NCI-H1436 treated with DMSO at 0.1 percent for 48 hours (cell line): ENCODE measurements at regions not wholly inside any gene's neighbourhood (a gene's known extent, or its start where the extent isn't known, plus 50 kb on each side); places are given as distances from the start of the nearest gene placed in this dataset.

Experiments used
- DNase-seq: peaks from one replicate; lab custom pipeline; 2025; lab: John Stamatoyannopoulos, UW

DNA sequence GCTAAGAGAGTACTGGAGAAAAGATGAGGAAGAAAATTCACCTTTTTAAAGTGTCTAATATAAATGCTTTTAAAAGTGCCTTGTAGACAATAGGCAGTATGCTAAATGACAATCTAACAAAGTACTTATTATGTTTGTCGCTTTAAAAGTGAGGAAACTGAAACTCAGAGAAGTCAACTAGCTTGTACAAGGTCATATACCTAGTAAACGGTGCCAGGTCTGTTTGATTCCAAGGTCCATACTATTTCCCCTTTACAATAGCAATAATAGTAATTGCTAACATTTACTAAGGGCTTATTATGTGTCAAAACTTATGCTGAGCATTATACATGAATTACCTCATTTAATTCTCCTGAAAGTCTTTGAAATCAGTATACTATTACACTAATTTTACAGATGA lies 328.6 kb upstream of the SLC24A2 start:
- DNase-seq, result no peak

DNA sequence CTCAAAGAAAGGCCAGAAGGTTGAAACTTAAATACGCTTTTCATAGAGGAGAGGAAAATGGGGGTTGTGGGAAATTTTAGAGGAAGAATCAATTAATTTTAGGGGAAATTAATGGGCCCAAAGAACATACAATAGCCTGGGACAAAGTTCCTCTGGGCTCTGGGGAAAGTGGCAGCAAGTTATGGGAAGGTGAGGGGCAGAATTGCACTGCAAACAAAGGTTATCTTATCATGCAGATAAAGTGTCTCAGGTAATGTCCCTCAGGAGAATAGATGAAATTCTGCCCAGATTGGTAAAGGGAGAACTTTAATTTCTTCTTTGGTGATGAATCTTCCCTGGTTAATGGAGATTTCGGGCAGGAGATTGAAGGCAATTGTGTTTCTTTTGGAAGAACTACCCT lies 326.1 kb upstream of the SLC24A2 start:
- DNase-seq, result no peak

- no peak for DNase-seq
Measured at GRCh38 chr9:20112205-20112783, 323.5 kb upstream of the SLC24A2 start.

- DNase-seq, result no peak
Measured at GRCh38 chr9:20111173-20111843, 322.5 kb upstream of the SLC24A2 start.

DNA sequence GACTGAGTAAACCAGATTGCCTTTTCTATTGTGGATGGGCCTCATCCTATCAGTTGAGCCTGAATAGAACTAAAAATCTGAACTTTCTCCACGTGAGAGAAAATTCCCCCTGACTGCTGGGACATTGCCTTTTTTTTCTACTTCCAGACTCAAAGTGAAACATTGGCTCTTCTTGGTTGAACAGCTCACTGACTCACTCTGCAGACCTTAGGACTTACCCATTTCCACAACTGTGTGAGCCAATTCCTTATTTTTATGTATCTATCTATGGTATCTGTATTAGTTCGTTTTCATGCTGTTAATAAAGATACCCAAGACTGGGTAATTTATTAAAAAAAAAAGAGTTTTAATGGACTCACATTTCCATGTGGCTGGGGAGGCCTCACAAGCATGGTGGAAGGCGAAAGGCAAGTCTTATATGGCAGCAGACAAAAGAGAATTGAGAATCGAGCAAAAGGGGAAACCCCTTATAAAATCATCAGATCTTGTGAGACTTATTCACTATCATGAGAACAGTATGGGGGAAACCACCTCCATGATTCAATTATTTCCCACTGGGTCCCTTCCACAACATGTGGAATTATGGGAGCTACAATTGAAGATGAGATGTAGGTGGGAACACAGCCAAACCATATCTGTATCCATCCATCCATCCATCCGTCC lies 306.7 kb upstream of the SLC24A2 start:
- no peak for DNase-seq

DNA sequence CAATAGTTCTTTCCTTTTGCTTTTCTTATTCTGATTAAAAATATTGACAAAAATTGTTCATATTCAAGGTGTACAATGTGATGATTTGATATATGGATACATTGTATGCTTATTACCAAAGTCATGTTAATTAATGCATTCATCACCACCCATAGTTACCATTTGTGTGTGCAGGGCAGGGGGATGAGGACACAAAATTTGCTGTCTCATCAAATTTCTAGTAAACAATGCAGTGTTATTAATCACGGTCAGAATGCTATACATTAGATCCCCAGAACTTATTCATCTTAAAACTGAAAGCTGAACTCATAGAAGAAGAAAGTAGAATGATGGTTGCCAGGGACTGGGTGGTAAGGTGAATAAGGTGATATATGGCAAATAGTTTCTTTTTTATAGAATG lies 303.7 kb upstream of the SLC24A2 start:
- no peak for DNase-seq

DNA sequence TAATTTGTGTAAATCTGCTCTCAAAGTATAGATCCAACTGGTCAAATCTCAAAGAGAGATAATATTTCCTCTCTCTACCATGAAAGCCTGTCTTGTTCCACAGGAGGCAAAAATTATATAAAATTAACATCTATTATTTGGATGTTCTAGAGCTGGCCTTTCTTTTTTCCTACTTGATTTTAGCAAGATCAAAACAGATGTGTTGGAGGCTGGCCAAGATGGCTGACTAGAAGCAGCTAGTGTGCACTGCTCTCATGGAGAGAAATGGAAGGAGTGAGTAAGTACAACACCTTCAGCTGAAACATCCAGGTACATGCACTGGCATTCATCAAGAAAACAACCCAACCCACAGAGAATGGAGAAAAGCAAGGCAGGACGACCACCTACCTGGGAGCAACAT lies 298.6 kb upstream of the SLC24A2 start:
- no peak for DNase-seq

DNA sequence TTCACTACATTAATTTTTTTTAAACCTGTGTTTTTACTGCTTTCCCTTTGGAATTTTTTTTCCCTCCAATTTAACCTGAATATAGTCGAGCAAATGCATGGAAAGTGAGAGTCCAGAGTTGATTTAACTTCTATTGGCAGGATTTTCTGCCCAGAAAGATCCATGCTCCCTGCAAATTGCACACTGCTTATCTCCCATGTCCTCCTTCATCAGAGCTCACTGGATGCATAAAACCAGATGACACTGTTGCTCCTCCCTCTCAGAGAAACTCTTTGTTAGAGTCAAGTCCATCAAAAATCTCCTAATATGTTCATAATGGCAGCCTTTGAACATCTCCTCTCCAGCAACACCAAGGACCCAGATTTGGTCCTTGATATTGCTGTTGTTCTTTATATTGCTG lies 297.0 kb upstream of the SLC24A2 start:
- no peak for DNase-seq

- DNase-seq, result no peak
Measured at GRCh38 chr9:20084125-20084524, 295.3 kb upstream of the SLC24A2 start.

- no peak for DNase-seq
Measured at GRCh38 chr9:20083390-20083789, 294.6 kb upstream of the SLC24A2 start.

- no peak for DNase-seq
Measured at GRCh38 chr9:20082831-20083230, 294.0 kb upstream of the SLC24A2 start.

GRCh38 chr9:20082406-20082805 lies 293.6 kb upstream of the SLC24A2 start:
- no peak for DNase-seq

DNA sequence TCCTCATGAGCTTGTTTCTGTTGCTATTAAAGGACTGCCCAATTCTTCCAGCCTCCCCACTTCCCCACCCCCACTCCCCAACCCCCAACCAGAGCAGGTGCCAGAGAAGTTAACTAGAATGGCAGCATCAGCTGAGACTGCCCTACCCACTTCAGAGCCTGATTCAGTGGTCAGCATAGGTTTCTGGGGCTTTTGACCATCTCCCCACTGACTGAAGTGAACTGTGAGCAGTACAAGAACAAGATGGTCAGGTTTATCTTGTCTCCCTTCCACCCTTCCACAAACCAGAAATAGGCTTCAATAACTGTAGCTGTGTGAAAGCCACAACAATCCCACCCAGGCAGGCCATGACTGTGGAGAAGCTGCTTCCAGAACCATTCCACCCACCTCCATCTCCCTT lies 289.4 kb upstream of the SLC24A2 start:
- no peak for DNase-seq

- no peak for DNase-seq
Measured at GRCh38 chr9:20074291-20074690, 285.5 kb upstream of the SLC24A2 start.

GRCh38 chr9:20070336-20070735 lies 281.5 kb upstream of the SLC24A2 start:
- no peak for DNase-seq

DNA sequence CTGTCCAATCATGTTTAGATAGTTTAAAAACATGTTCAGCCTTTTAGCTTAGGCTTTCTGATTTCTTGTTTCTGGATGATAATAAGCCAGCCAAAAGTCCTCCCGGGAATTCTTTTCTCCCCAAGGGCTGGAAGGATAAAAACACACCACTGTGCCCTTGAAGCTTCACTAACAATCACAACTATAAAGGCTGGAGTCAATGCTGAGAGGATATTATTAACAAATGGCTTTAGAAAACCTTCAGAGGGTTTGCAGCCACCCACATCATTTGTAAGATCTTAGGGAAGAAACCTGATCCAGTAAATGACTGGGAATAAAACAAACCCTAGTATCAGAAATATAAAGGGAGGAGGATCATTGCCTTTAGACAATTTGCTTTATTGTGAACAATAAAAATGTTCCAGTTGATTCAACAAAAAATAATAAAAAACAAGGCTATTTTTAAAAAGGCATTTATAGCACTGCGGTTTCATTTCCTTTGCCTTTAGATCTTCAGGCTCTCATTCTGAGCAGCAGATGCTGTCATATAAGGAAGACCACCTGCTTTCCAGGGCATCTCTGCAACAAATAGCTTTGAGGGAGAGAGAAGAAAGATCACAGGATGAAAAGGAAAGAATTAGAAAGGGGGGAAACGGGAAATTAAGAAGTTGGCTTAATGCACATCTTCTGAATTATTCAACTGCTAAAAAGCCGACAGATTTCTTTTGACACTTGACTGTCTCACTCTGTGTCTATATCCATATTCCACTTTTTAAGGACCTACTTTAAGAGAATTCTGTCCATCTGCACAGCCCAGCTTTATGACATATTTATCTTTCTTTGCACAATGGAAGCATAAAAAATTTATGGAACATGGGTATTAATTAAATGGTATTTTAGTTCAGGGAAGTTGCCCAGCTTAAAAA lies 277.2 kb upstream of the SLC24A2 start:
- no peak for DNase-seq

DNA sequence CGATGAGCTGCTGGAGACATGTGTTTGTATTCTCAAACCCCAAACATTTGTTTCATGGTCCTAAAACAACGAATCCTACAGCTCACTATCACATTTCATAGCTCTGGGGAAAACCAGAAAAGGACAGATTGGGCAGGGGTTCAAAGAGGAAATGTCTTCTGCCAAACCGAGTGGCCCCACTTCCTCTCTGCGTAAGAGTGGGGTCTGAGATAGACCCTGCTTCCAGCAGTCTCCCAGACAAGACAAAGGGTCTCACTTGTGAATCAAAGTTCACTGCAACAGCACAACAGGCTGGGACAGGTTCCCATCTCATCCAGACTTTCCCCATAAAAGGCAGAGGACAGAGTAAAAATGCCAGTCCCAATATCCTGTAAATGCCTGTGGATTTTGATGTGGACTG lies 276.2 kb upstream of the SLC24A2 start:
- no peak for DNase-seq

DNA sequence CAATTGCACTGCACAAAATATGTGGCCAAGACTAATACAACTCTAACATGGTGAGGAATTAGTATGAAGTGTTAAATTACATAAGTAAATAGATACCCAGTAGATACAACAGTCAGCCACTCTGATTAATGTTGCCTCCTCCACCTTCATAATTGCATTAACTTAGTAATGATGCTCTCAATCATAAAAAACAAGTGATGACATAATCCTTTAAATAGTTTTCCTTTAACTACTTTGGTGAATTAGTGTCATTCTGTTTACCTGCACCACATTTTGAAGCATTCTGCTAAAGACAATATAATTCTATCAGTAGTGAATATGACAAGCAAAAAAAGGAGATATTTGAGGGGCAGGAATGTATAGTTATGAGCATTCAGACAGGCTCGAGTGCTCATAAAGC lies 265.9 kb upstream of the SLC24A2 start:
- DNase-seq, result no peak

DNA sequence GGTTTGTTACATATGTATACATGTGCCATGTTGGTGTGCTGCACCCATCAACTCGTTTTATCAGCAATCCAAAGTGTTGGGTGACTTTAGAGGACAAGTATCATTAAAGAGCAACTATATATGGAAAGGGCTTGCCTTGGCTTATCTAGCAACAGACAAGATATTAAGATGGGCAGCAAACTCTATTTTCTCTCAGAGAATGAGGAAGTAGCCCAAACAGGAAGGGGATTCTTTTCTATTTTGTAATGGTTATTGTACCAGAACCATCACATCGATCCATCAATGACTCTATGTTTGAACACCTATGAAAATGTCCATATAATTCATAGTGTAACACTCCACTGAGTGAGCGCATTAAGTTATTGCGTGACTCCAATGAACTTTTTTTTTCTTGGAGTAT lies 260.1 kb upstream of the SLC24A2 start:
- no peak for DNase-seq

DNA sequence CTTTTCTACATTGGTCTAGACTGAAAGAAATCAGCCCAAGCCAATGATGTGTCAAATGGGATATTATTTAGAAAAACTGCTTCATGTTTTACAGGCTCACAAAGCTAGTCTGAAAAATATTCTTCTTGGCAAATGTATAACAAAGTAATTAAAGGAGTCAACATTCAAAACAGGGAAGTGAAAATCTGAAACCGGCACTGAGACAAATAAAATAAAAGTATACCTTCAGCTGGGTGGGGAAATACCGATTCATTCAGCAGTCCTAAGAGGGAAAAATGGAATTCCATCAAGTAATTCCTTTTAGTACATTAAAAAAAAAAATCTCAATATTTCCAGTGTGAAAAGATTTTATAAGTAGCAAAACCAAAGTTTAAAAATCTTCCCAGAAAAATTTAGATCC lies 259.6 kb upstream of the SLC24A2 start:
- DNase-seq, result no peak

DNA sequence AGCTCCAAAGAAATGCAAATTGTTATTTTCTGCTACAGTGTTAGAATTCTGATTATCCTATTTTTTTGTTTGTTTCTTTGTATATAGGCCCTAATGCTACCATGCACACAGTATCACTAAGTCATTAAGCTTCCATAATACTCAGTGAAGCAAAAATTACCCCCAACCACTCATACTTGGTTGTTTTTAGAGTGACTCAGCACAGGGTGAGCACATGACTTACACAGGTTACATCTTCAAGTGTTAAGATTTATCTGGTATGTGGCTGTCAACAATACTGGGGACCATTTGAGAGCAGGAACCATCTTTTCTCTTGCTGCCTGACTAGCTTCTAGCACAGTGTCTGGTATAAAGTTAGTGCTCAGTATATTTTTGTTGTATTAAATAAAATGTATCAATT lies 255.8 kb upstream of the SLC24A2 start:
- no peak for DNase-seq

- no peak for DNase-seq
Measured at GRCh38 chr9:20043461-20043860, 254.6 kb upstream of the SLC24A2 start.

GRCh38 chr9:20043035-20043434 lies 254.2 kb upstream of the SLC24A2 start:
- no peak for DNase-seq
